ENCODE measurements at regions not wholly inside any gene's neighbourhood (a gene's known extent, or its start where the extent isn't known, plus 50 kb on each side); places are given as distances from the start of the nearest gene placed in this dataset.
"Not testable (repeated sequence)": the region's sequence is repeated elsewhere in the genome, so short reads cannot be mapped to it uniquely, and the experiment has no call there.

DNA sequence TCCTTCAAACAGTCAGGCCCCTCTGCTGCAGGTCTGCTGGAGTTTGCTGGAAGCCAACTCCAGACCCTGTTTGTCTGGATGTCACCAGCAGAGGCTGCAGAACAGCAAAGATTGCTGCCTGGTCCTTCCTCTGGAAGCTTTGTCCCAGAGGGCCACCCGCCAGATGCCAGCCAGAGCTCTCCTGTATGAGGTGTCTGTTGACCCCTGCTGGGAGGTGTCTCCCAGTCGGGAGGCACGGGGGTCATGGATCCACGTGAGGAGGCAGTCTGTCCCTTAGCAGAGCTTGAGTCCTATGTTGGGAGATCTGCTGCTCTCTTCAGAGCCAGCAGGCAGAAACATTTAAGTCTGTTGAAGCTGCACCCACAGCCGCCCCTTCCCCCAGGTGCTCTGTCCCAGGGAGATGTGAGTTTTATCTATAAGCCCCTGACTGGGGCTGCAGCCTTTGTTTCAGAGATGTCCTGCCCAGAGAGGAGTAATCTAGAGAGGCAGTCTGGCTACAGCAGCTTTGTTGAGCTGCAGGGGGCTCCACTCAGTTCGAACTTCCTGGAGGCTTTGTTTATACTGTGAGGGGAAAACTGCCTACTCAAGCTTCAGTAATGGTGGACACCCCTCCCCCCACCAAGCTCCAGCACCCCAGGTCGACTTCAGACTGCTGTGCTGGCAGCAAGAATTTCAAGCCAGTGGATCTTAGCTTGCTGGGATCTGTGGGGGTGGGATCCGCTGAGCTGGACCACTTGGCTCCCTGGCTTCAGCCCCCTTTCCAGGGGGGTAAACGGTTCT is 72.1 kb downstream of the OGFRL1 start:
- not testable (repeated sequence) for H3K4me3 Mint-ChIP-seq; ATAC-seq (replicated peaks; ENCODE audit: extremely low read depth, poor library complexity, severe bottlenecking)

DNA sequence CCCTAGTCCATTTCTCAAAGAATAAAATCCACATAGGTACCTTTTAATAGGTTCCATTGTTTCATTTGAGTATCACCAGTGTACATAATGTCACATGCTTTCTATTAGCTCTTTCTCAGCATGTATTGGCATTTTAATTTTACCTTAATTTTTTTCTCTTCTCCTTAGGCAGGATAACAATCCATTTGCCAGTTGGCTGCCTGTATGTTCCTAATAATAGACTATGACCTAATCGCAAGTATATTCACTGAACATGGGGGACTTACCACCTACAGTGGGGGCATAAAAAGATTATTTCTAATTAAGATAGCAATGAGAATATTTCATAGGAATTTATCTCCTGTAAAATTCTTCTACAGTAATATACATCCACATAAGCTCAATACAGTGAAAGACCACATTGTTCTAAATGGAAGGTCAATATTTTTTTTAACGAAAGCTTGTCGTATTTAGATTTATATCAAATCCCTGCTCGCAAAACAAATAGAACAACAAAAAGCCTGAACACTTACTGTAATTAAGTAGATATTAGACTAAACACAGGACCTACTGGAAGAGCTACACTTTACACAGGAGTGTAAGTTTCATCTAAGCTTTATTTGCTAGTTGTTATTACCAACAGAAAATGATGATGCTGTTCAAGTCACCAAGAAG is 76.4 kb downstream of the OGFRL1 start:
- Mint-ChIP-seq H3K27ac (ENCODE audit: low read depth) (no peak overlapping the region), H3K36me3 (ENCODE audit: insufficient read depth) (no peaks in the 10 kb centered on the region), H3K27me3 (peaks cover 68% of the 10 kb centered on the region), H3K4me1 (peaks cover 6% of the 10 kb centered on the region), H3K4me3 (no peak overlapping the region), H3K9me3 (no peaks in the 10 kb centered on the region)
- no peak for ATAC-seq (replicated peaks; ENCODE audit: extremely low read depth, poor library complexity, severe bottlenecking)
- no peak for DNase-seq (ENCODE audit: low spot score in 2 of 2)

More for the DNA sequence above, 72.1 kb downstream of the OGFRL1 start:
- H3K27me3 Mint-ChIP-seq: peaks cover 64% of the 10 kb centered on the region
- not testable (repeated sequence) for H3K36me3 Mint-ChIP-seq (ENCODE audit: insufficient read depth); DNase-seq (ENCODE audit: low spot score in 2 of 2); H3K4me1 Mint-ChIP-seq; H3K9me3 Mint-ChIP-seq; H3K27ac Mint-ChIP-seq (ENCODE audit: low read depth)

DNA sequence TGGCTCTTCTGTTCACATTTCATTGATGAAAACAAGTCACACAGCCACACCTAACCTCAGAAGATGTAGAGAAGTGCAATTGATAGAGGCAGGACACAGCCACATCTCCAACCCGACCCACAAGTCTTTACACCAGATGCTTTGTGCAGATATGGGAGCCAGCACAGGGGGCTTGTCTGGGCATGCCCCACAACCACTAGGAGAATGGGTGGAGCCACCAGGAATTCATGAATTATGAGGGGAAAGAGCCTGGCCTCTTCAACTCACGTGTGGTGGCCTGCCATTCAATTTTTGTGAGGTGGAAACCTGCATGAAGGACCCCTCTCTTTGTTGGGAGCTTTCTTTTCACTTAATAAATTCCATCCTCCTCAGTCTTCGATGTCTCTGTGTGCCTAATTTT is 79.1 kb downstream of the OGFRL1 start:
- Mint-ChIP-seq H3K36me3 (ENCODE audit: insufficient read depth) (no peaks in the 10 kb centered on the region), H3K27me3 (peaks cover 76% of the 10 kb centered on the region), H3K4me3 (no peak overlapping the region), H3K9me3 (no peaks in the 10 kb centered on the region), H3K27ac (ENCODE audit: low read depth) (no peak overlapping the region), H3K4me1 (peaks cover 6% of the 10 kb centered on the region)
- ATAC-seq (replicated peaks; ENCODE audit: extremely low read depth, poor library complexity, severe bottlenecking) (no peak), DNase-seq (ENCODE audit: low spot score in 2 of 2) (no peak)

DNA sequence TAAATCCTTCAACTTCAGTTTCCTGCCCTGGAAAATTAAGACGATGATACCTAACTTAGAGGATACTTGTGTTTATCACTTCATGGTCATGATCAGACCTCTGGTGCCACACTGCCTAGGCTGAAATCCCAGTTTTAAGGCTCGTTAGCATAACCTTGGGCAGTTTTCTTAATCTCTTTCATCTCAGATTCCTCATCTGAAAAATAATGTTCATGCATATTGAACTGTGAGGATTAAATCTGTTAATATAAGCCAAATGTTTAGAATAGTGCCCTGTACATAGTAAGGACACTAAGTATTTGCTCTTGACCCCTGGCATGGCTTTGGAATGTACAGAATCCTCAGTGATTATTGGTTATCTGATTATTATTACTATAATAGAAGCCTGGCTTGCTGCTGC is 79.7 kb downstream of the OGFRL1 start:
- H3K4me1 Mint-ChIP-seq: peaks cover 6% of the 10 kb centered on the region
- H3K27ac Mint-ChIP-seq (ENCODE audit: low read depth): no peak overlapping the region
- DNase-seq (ENCODE audit: low spot score in 2 of 2) (no peak), ATAC-seq (replicated peaks; ENCODE audit: extremely low read depth, poor library complexity, severe bottlenecking) (no peak)
- no peak overlapping the region for H3K4me3 Mint-ChIP-seq
- H3K9me3 Mint-ChIP-seq: no peaks in the 10 kb centered on the region
- H3K36me3 Mint-ChIP-seq (ENCODE audit: insufficient read depth): no peaks in the 10 kb centered on the region
- peaks cover 72% of the 10 kb centered on the region for H3K27me3 Mint-ChIP-seq

DNA sequence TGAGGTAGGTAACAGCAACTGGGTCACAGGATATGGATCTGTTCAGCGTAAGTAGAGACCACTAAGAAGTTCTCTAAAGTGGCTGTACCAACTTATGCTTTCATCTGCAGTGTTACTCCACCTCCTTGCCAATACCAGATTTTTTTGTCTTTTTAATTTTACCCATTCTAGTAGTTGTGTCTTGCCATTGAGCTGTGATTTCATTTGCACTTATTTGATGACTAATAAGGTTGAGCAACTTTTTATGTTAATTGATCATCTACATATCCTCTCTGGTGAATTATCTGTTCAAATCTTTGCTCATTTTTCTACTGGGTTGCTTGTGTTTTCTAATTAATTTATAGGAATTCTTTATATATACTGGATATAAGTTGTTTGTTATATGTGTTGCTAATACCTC is 82.9 kb downstream of the OGFRL1 start:
- H3K4me3 Mint-ChIP-seq: no peak overlapping the region
- no peak for ATAC-seq (replicated peaks; ENCODE audit: extremely low read depth, poor library complexity, severe bottlenecking)
- peaks cover 77% of the 10 kb centered on the region for H3K27me3 Mint-ChIP-seq
- H3K9me3 Mint-ChIP-seq: no peaks in the 10 kb centered on the region
- DNase-seq (ENCODE audit: low spot score in 2 of 2): no peak
- H3K27ac Mint-ChIP-seq (ENCODE audit: low read depth): no peak overlapping the region
- H3K36me3 Mint-ChIP-seq (ENCODE audit: insufficient read depth): no peaks in the 10 kb centered on the region
- peaks cover 2% of the 10 kb centered on the region for H3K4me1 Mint-ChIP-seq

DNA sequence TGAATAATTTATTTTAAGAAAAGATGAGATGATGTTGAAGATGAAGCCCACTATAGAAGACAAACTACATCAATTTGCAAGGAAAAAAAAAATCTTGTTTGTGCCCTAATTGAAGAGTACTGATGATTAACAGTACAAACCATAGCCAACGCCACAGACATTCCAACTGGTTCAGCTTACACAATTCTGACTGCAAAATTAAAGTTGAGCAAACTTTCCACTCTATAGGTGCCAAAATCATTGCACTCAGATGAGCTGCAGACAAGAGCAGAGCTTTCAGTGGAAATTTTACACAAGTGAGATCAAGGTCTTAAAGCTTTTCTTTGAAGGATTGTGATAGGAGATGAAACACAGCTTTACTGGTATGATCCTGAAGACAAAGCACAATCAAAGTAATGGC is 85.3 kb downstream of the OGFRL1 start:
- no peaks in the 10 kb centered on the region for H3K4me1 Mint-ChIP-seq
- no peaks in the 10 kb centered on the region for H3K36me3 Mint-ChIP-seq (ENCODE audit: insufficient read depth)
- no peak for ATAC-seq (replicated peaks; ENCODE audit: extremely low read depth, poor library complexity, severe bottlenecking)
- no peak overlapping the region for H3K4me3 Mint-ChIP-seq
- DNase-seq (ENCODE audit: low spot score in 2 of 2): no peak
- no peaks in the 10 kb centered on the region for H3K9me3 Mint-ChIP-seq
- H3K27ac Mint-ChIP-seq (ENCODE audit: low read depth): no peak overlapping the region
- H3K27me3 Mint-ChIP-seq: peaks cover 68% of the 10 kb centered on the region

DNA sequence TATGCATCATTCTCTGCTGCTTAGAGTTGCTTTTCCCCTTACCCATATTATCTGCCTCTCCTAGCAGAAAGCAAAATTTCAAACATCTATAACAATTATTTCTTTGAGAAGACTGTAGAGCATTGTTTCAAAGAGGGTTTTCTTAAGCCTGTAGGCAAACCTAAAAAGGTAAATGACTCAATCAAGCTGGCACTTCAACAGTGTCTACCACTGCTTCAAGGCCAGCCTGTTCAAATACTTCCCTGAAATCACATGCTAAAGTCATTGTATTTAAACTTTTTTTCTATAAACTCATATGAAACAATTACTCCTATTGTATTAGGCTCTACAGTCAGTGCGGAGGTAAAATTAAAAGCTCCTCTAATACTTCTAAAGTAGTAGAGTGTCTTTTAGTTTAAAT is 87.1 kb downstream of the OGFRL1 start:
- H3K36me3 Mint-ChIP-seq (ENCODE audit: insufficient read depth): no peaks in the 10 kb centered on the region
- ATAC-seq (replicated peaks; ENCODE audit: extremely low read depth, poor library complexity, severe bottlenecking) (no peak), DNase-seq (ENCODE audit: low spot score in 2 of 2) (no peak)
- no peaks in the 10 kb centered on the region for H3K9me3 Mint-ChIP-seq
- H3K4me1 Mint-ChIP-seq: no peaks in the 10 kb centered on the region
- H3K4me3 Mint-ChIP-seq: no peak overlapping the region
- H3K27ac Mint-ChIP-seq (ENCODE audit: low read depth): no peak overlapping the region
- peaks cover 63% of the 10 kb centered on the region for H3K27me3 Mint-ChIP-seq

DNA sequence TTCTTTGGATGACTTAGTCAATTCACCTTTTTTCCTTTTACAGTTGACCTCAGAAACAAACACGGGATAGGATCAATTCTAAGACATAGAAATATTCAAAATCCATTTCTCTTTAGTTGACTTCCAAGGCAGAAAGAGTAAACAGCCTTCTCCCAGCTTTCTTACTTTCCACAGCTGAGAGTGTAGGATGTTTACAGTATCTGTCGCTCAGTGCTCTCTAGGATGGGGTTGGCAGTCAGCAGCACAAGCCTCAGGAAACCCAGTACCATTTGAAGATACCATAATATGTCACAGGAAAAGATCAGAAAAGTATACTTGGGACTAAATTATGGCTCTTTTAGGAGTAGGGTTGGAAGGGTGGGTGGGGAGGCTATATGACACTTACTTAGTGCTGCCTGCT is 88.2 kb downstream of the OGFRL1 start:
- ATAC-seq (replicated peaks; ENCODE audit: extremely low read depth, poor library complexity, severe bottlenecking): no peak
- no peak overlapping the region for H3K27ac Mint-ChIP-seq (ENCODE audit: low read depth)
- H3K36me3 Mint-ChIP-seq (ENCODE audit: insufficient read depth): no peaks in the 10 kb centered on the region
- no peaks in the 10 kb centered on the region for H3K4me1 Mint-ChIP-seq
- DNase-seq (ENCODE audit: low spot score in 2 of 2): no peak
- no peaks in the 10 kb centered on the region for H3K9me3 Mint-ChIP-seq
- peaks cover 58% of the 10 kb centered on the region for H3K27me3 Mint-ChIP-seq
- no peak overlapping the region for H3K4me3 Mint-ChIP-seq

DNA sequence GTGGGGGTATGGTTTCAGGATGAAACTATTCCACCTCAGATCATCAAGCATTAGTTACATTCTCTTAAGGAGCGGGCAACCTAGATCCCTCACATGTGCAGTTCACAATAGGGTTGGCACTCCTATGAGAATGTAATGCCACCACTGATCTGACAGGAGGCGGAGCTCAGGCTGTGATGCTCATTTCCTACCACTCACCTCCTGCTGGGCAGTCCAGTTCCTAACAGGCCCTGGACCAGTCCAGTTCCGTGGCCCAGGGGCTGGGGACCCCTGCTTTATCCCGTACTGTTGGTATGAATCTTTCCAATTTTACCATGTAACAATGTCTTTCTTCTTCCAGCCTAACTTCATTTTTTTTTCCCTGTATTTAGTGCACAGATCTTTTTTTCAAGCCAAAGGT is 94.9 kb downstream of the OGFRL1 start:
- no peak overlapping the region for H3K27ac Mint-ChIP-seq (ENCODE audit: low read depth)
- H3K9me3 Mint-ChIP-seq: no peaks in the 10 kb centered on the region
- no peak for ATAC-seq (replicated peaks; ENCODE audit: extremely low read depth, poor library complexity, severe bottlenecking)
- no peak overlapping the region for H3K4me3 Mint-ChIP-seq
- H3K27me3 Mint-ChIP-seq: peaks cover 32% of the 10 kb centered on the region
- no peak for DNase-seq (ENCODE audit: low spot score in 2 of 2)
- H3K4me1 Mint-ChIP-seq: no peaks in the 10 kb centered on the region
- no peaks in the 10 kb centered on the region for H3K36me3 Mint-ChIP-seq (ENCODE audit: insufficient read depth)

DNA sequence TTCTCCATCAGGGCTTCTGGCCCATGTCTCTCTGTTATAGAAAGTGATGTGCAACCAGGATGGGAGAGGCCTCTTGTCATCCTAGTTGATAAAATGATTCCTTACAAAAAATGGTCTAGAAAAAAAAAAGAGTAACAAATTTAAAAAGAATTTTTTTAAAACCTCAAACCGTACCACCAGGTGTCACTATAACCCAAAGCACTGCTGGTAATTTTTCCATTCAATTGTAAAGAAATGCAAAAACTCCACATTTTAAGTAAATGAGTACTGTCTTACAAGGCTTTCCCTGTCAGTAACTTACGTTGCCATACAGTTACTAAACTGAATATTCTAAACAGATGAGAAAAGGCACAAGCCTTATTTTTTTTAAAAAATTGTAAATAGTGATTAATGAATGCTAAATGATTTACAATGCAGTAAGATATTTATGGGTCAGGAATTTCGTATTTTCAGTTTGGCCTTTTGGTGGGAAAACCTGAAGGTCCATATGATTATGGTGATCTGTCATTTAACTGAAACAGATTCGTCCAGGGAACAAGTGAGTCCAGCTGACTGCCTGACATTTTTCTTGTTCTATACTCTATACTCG is 95.4 kb downstream of the OGFRL1 start:
- H3K27ac Mint-ChIP-seq (ENCODE audit: low read depth): no peak overlapping the region
- H3K27me3 Mint-ChIP-seq: peaks cover 27% of the 10 kb centered on the region
- H3K36me3 Mint-ChIP-seq (ENCODE audit: insufficient read depth): no peaks in the 10 kb centered on the region
- ATAC-seq (replicated peaks; ENCODE audit: extremely low read depth, poor library complexity, severe bottlenecking) (no peak), DNase-seq (ENCODE audit: low spot score in 2 of 2) (no peak)
- H3K4me1 Mint-ChIP-seq: no peaks in the 10 kb centered on the region
- no peak overlapping the region for H3K4me3 Mint-ChIP-seq
- no peaks in the 10 kb centered on the region for H3K9me3 Mint-ChIP-seq

DNA sequence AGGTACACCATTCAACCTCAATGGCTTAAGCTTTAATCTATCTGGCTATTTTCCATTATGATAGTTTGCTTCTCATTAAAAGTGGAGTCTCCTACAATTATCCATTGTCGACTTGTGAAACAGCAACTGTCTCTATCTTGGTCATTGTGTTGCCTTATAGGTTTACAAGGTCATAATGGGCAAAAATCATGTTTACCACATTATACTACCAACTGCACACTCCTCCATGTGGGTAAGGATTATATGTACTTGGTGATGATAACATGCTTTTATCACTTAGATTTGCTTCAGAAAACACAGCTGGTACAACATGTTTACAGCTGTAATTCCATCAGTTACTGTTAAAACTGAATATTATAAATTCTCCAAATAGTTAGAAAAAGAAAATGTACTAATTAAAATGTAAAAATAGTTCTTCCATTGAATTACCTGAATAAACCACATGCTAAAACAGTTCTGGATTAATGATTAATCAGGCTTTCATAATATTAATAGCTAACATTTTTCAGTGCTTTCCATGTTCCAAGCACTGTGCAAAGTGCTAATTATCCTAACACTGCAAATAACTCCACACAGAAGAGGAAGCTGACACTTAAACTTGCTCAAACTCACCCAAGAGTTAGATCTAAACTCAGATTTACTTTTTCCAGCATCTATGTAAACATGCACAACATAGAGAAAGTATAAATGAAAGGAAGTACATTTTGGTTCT is 96.7 kb downstream of the OGFRL1 start:
- ATAC-seq (replicated peaks; ENCODE audit: extremely low read depth, poor library complexity, severe bottlenecking) (no peak), DNase-seq (ENCODE audit: low spot score in 2 of 2) (no peak)
- peaks cover 24% of the 10 kb centered on the region for H3K27me3 Mint-ChIP-seq
- no peaks in the 10 kb centered on the region for H3K9me3 Mint-ChIP-seq
- no peaks in the 10 kb centered on the region for H3K36me3 Mint-ChIP-seq (ENCODE audit: insufficient read depth)
- H3K4me3 Mint-ChIP-seq: no peak overlapping the region
- no peak overlapping the region for H3K27ac Mint-ChIP-seq (ENCODE audit: low read depth)
- H3K4me1 Mint-ChIP-seq: no peaks in the 10 kb centered on the region

DNA sequence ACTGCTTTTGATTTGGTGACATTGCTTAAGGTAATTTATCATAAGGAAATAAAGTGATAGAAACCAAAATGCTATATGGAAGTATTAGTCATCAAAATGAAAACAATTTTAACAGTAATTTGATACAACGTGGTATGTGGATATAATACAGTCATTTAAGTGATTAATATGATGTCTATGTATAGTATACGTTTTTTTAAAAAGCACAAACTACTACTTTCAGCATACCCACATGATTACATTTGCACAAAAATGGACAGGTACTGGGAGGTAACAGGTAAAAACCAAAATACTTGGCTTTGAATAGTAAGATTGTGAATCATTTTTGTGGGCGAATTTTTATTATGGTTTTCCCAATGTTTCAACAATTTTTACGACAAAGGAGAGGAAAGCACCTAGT is 97.6 kb downstream of the OGFRL1 start:
- ATAC-seq (replicated peaks; ENCODE audit: extremely low read depth, poor library complexity, severe bottlenecking): no peak

More for the DNA sequence above, 97.6 kb downstream of the OGFRL1 start:
- no peak for DNase-seq (ENCODE audit: low spot score in 2 of 2)
- Mint-ChIP-seq H3K27ac (ENCODE audit: low read depth) (no peak overlapping the region), H3K4me1 (no peaks in the 10 kb centered on the region), H3K36me3 (ENCODE audit: insufficient read depth) (no peaks in the 10 kb centered on the region), H3K27me3 (peaks cover 14% of the 10 kb centered on the region), H3K9me3 (no peaks in the 10 kb centered on the region), H3K4me3 (no peak overlapping the region)

Measured in central memory CD8-positive, alpha-beta T cell (primary cell).